Epithelial cell of esophagus (primary cell): ENCODE measurements at regions not wholly inside any gene's neighbourhood (a gene's known extent, or its start where the extent isn't known, plus 50 kb on each side); places are given as distances from the start of the nearest gene placed in this dataset.

Source experiments
- DNase-seq: peaks from one replicate; pipeline ENCODE4 v3.0.0; 2010; ENCODE audit warnings: low read depth
- H3K4me3 ChIP-seq: 2 replicates; pipeline ENCODE4 v1.5.1; 2011; ENCODE audit warnings: mild to moderate bottlenecking, low read length, control low read depth
- TF ChIP-seq, protein P1 (sequence below): IDR thresholded peaks from 2 replicates; pipeline ENCODE4 v1.5.1; 2011; ENCODE audit warnings: low read depth, mild to moderate bottlenecking, low read length, control low read depth, inconsistent platforms; ENCODE audit not compliant: insufficient read depth; ENCODE audit errors: missing control alignments

DNA sequence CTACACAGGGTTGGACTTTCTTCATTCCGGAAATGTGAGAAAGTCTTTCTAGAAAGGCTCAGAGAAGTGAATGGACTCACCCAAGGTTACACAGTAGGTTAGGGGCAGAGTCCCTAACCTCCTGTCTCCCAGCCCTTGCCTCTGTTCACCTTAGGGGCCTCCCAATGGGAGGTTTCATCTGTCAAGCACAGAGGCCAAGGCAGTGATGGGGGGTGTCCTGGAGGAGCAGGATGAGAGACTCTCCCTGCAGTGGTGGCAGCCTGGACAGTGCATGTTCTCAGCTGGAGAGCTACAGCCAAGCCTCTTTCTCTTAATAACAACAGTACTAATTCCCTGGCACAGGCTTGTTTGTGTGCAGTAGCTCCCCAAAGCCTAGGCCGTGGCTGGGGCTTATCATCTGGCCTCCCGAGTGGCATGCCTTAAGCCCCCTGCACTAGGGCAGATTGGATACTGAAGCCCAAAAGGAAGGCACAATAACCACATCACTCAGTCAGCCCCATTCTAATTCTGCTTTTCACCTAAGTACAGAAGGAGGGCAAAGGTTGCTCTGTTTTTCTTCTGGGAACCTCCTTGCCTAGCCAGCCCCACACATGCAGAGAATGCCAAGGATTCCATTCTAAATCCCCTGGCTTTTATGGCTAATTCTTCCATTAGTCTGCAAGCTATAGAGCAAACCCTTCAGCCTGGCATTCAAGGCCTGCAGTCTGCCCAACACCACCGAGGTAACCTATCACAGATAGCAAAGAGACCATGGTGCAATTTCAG is 50.2 kb upstream of the XPA start:
- DNase-seq = no peak
- TF ChIP-seq, protein P1, sequence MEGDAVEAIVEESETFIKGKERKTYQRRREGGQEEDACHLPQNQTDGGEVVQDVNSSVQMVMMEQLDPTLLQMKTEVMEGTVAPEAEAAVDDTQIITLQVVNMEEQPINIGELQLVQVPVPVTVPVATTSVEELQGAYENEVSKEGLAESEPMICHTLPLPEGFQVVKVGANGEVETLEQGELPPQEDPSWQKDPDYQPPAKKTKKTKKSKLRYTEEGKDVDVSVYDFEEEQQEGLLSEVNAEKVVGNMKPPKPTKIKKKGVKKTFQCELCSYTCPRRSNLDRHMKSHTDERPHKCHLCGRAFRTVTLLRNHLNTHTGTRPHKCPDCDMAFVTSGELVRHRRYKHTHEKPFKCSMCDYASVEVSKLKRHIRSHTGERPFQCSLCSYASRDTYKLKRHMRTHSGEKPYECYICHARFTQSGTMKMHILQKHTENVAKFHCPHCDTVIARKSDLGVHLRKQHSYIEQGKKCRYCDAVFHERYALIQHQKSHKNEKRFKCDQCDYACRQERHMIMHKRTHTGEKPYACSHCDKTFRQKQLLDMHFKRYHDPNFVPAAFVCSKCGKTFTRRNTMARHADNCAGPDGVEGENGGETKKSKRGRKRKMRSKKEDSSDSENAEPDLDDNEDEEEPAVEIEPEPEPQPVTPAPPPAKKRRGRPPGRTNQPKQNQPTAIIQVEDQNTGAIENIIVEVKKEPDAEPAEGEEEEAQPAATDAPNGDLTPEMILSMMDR = no peak
- no peak overlapping the region for H3K4me3 ChIP-seq

- H3K4me3 ChIP-seq = no peak overlapping the region
- no peak for DNase-seq
- TF ChIP-seq, protein P1 = no peak
Measured at GRCh38 chr9:97748525-97748924, 51.4 kb upstream of the XPA start.

- peak; percentile 28 for DNase-seq
- H3K4me3 ChIP-seq = no peak overlapping the region
- TF ChIP-seq, protein P1 = peak; percentile 46
Measured at GRCh38 chr9:97749928-97750327, 52.8 kb upstream of the XPA start.

- TF ChIP-seq, protein P1 = no peak
- DNase-seq = no peak
- H3K4me3 ChIP-seq = no peak overlapping the region
Measured at GRCh38 chr9:97751531-97751930, 54.4 kb upstream of the XPA start.

DNA sequence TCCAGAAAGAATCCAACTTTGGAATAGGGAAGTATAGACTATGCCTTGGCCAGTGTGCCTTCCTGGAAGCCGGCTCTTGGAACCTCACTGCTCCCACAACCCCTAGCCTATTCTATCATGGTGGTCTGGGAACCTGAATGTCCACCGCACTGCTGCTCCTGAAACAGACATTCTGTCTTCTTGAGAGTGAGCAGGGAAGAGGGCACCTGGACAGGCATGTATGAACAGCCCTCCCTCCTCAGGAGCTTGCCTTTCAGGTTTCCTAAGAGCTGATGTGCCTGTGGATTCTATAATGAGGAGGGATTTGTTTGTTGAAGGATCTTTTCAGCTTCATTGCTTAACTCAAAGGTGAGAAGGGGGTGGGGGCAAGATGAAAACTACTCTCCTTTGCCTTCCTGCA is 55.1 kb upstream of the XPA start:
- TF ChIP-seq, protein P1 = no peak
- peak; percentile 81 for DNase-seq
- no peak overlapping the region for H3K4me3 ChIP-seq

DNA sequence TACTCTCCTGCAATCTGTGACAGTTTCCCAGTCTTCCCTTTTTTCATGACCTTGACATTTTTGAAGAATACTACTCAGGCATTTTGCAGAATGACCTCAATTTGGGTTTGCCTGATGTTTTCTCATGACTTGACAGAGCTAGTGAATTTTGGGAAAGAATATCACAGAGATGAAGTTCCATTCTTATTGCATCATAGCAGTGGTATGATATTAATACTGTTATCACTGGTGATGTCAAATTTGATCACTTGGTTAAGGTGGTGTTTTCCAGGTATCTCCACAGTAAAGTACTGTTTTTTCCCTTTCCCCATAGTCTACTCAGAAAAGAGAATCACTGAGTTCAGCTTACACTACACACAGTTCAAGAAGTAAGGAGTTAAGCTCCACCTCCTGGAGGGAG is 56.2 kb upstream of the XPA start:
- no peak overlapping the region for H3K4me3 ChIP-seq
- TF ChIP-seq, protein P1 = no peak
- no peak for DNase-seq

GRCh38 chr9:97753975-97754374 is 56.8 kb upstream of the XPA start:
- no peak overlapping the region for H3K4me3 ChIP-seq
- TF ChIP-seq, protein P1 = no peak
- no peak for DNase-seq
